GM12878 (cell line): ENCODE measurements at regions not wholly inside any gene's neighbourhood (a gene's known extent, or its start where the extent isn't known, plus 50 kb on each side); places are given as distances from the start of the nearest gene placed in this dataset.

ENCODE experiments used
- ATAC-seq: fragments of 200-7000 bp; cut with Tn5 transposase; 3 replicates; pipeline ENCODE4 v1.9.1; 2020; ENCODE audit warnings: mild to moderate bottlenecking, moderate library complexity
- BruUV-seq: library from RNA; stranded (reverse); fragments of 400-500 nt; replicated peaks from 2 replicates; lab custom pipeline; 2021; lab: Mats Ljungman, UMichigan
- CTCF ChIA-PET: fragments of 300-600 bp; sonication (Branson Sonifier 250); formaldehyde crosslinking; extraction: SDS; loops from one replicate; lab custom pipeline; 2021; ENCODE audit warnings: inconsistent platforms; lab: Yijun Ruan, JAX
- POLR2A ChIA-PET: fragments of 350-600 bp; formaldehyde crosslinking; extraction: SDS; loops from one replicate; lab custom pipeline; 2021; ENCODE audit warnings: inconsistent platforms; lab: Charles Lee
- RAD21 ChIA-PET: fragments of 300-600 bp; sonication (Branson Sonifier 250); formaldehyde crosslinking; loops from one replicate; lab custom pipeline; 2023; ENCODE audit warnings: antibody characterized with exemption; ENCODE audit not compliant: unreplicated experiment; lab: Charles Lee
- SMC1A ChIA-PET: fragments of 300-600 bp; sonication (Branson Sonifier 250); formaldehyde crosslinking; loops from one replicate; lab custom pipeline; 2023; ENCODE audit not compliant: unreplicated experiment, uncharacterized antibody; lab: Charles Lee
- DNase-seq: peaks from one replicate; pipeline ENCODE4 v3.0.0-alpha.2; 2011; ENCODE audit warnings: low read depth, low spot score
- FAIRE-seq: peaks from 3 replicates; lab custom pipeline; 2011; peaks lifted over from hg19 to GRCh38; lab: Jason Lieb, UNC
- H2AFZ ChIP-seq: 2 replicates; pipeline ENCODE4 v1.6.0; 2011; ENCODE audit warnings: low read depth, low read length, control low read depth; ENCODE audit not compliant: control insufficient read depth
- H3K27ac ChIP-seq: 2 replicates; pipeline ENCODE4 v1.5.1; 2011; ENCODE audit warnings: control low read depth; ENCODE audit not compliant: control insufficient read depth, insufficient read depth
- H3K27me3 ChIP-seq, 2 experiments: replicated peaks in 1 of 2; 2 replicates each; pipeline versions ENCODE4 v1.6.0 to v1.6.1; 2011; ENCODE audit warnings: low read length in 1 of 2; ENCODE audit not compliant: control insufficient read depth in 2 of 2, insufficient read depth in 2 of 2
- H3K36me3 ChIP-seq, 2 experiments: 2 replicates each; pipeline ENCODE4 v1.5.1; 2011; ENCODE audit warnings: low read length in 1 of 2; ENCODE audit not compliant: control insufficient read depth in 2 of 2, insufficient read depth in 2 of 2
- H3K4me1 ChIP-seq: 2 replicates; pipeline ENCODE4 v1.6.1; 2011; ENCODE audit warnings: mild to moderate bottlenecking, low read length, moderate library complexity, mixed read lengths; ENCODE audit not compliant: control insufficient read depth, insufficient read depth
- H3K4me2 ChIP-seq: 2 replicates; pipeline ENCODE4 v1.6.0; 2011; ENCODE audit warnings: control low read depth; ENCODE audit not compliant: control insufficient read depth, insufficient read depth
- H3K4me3 ChIP-seq: fragments of 200-600 bp; sonication (generic); 2 replicates; pipeline ENCODE4 v1.5.1; 2016
- H3K79me2 ChIP-seq: 2 replicates; pipeline ENCODE4 v1.6.0; 2011; ENCODE audit warnings: low read length; ENCODE audit not compliant: control insufficient read depth, insufficient read depth
- H3K9ac ChIP-seq: 2 replicates; pipeline ENCODE4 v1.8.0; 2011; ENCODE audit warnings: low read length, control low read depth, mixed read lengths; ENCODE audit not compliant: control insufficient read depth, insufficient read depth
- H3K9me3 ChIP-seq: replicated peaks from 3 replicates; pipeline ENCODE4 v1.5.1; 2011; ENCODE audit warnings: mild to moderate bottlenecking, low read length; ENCODE audit not compliant: control insufficient read depth, insufficient read depth
- H4K20me1 ChIP-seq: 2 replicates; pipeline ENCODE4 v1.6.0; 2011; ENCODE audit not compliant: control insufficient read depth, insufficient read depth
- CBFB ChIP-seq: IDR thresholded peaks from 2 replicates; pipeline ENCODE4 v1.6.1; 2016; ENCODE audit warnings: antibody characterized with exemption, low read depth
- CHD1 ChIP-seq: IDR thresholded peaks from 2 replicates; pipeline ENCODE4 v1.6.1; 2012; ENCODE audit warnings: low read depth, low read length, improper control_type of control experiment
- GABPA ChIP-seq: IDR thresholded peaks from 2 replicates; pipeline ENCODE4 v1.6.1; 2014; ENCODE audit warnings: antibody characterized with exemption, low read depth, mild to moderate bottlenecking, inconsistent platforms
- HDAC2 ChIP-seq: fragments of 200-600 bp; sonication (generic); IDR thresholded peaks from 2 replicates; pipeline ENCODE4 v1.6.1; 2017
- KDM1A ChIP-seq: fragments of 200-600 bp; sonication (generic); IDR thresholded peaks from 2 replicates; pipeline ENCODE4 v1.6.1; 2016; ENCODE audit warnings: borderline replicate concordance
- KLF5 ChIP-seq: fragments of 450-650 bp; IDR thresholded peaks from 2 replicates; pipeline ENCODE4 v1.6.1; 2014; ENCODE audit warnings: mild to moderate bottlenecking; ENCODE audit not compliant: partially characterized antibody
- MEF2A ChIP-seq: IDR thresholded peaks from 2 replicates; pipeline ENCODE4 v1.6.1; 2011; ENCODE audit warnings: low read depth, mild to moderate bottlenecking, low read length, moderate library complexity; ENCODE audit not compliant: insufficient read depth
- NBN ChIP-seq: fragments of 450-650 bp; IDR thresholded peaks from 2 replicates; pipeline ENCODE4 v1.6.1; 2016
- NR2C2 ChIP-seq: IDR thresholded peaks from 2 replicates; pipeline ENCODE4 v1.6.1; 2011; ENCODE audit warnings: borderline replicate concordance, low read depth; ENCODE audit not compliant: control insufficient read depth, insufficient read length
- PAX8 ChIP-seq: fragments of 450-650 bp; IDR thresholded peaks from 2 replicates; pipeline ENCODE4 v1.6.1; 2017; ENCODE audit warnings: mild to moderate bottlenecking, moderate library complexity
- PRDM15 ChIP-seq: fragments of 450-650 bp; formaldehyde crosslinking; IDR thresholded peaks from 2 replicates; pipeline ENCODE4 v1.4.0; 2020; ENCODE audit warnings: mild to moderate bottlenecking, moderate library complexity
- RCOR1 ChIP-seq: conservative IDR thresholded peaks from 2 replicates; pipeline ENCODE4 v1.6.1; 2012; ENCODE audit warnings: low read depth, low read length, improper control_type of control experiment
- SIN3A ChIP-seq: IDR thresholded peaks from 2 replicates; pipeline ENCODE4 v1.6.1; 2012; ENCODE audit warnings: low read depth, low read length, improper control_type of control experiment
- SMAD1 ChIP-seq: fragments of 450-650 bp; IDR thresholded peaks from 2 replicates; pipeline ENCODE4 v1.6.1; 2018; ENCODE audit warnings: mild to moderate bottlenecking, low read depth; ENCODE audit not compliant: partially characterized antibody
- SMC3 ChIP-seq: IDR thresholded peaks from 2 replicates; pipeline ENCODE4 v1.6.1; 2011; ENCODE audit warnings: low read length, improper control_type of control experiment, borderline replicate concordance
- STAT3 ChIP-seq: IDR thresholded peaks from 2 replicates; pipeline ENCODE4 v1.6.1; 2011; ENCODE audit warnings: low read depth, low read length, improper control_type of control experiment
- TARDBP ChIP-seq: IDR thresholded peaks from 2 replicates; pipeline ENCODE4 v1.6.1; 2016; ENCODE audit warnings: borderline replicate concordance
- ZNF622 ChIP-seq: fragments of 450-650 bp; IDR thresholded peaks from 2 replicates; pipeline ENCODE4 v1.6.1; 2017; ENCODE audit warnings: mild to moderate bottlenecking, inconsistent platforms
- in situ Hi-C: fragments of 300-500 bp; cut with MboI; formaldehyde crosslinking; loops from 9 replicates; pipeline ENCODE4 v1.14.3; 2018; ENCODE audit warnings: mixed read lengths
- intact Hi-C: fragments of 100-400 bp; cut with micrococcal nuclease; formaldehyde crosslinking; loops from one replicate; pipeline ENCODE4 v1.14.2; 2022; ENCODE audit not compliant: unreplicated experiment

DNA sequence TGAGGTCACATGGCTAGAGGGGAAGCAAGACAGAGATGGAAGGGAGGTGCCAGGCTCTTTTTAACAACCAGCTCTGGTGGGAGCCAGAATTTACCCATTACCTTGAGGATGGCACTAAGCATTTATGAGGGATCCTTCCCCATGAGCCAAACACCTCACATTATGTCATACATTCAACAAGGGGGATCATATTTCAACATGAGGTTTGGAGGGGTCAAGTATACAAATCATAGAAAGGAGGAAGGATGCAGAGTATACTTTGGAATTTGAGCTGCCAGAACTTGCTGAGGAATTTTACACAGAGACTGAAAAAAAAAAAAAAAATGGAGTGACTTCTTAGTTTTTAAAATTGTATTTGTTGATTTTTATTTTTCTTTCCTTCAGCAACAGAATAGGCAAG, 891.4 kb downstream of the CCDC85A start:
- H3K4me2 ChIP-seq: no peak overlapping the region
- TF ChIP-seq PAX8 (no peak), TARDBP (no peak), ZNF622 (no peak), STAT3 (no peak), HDAC2 (no peak), GABPA (no peak), SMC3 (no peak), KDM1A (no peak), MEF2A (no peak), KLF5 (no peak)
- in situ Hi-C loops: no loop called here
- H3K4me3 ChIP-seq: no peak overlapping the region
- no peak overlapping the region for H3K9ac ChIP-seq
- intact Hi-C loops: no loop called here
- ATAC-seq (no peak), DNase-seq (no peak), FAIRE-seq (no peak)
- H3K9me3 ChIP-seq: no peaks in the 10 kb centered on the region
- CTCF ChIA-PET: no interaction called here
- SMC1A ChIA-PET: no interaction called here
- H3K27ac ChIP-seq: no peak overlapping the region
- H3K4me1 ChIP-seq: no peaks in the 10 kb centered on the region
- no peaks in the 10 kb centered on the region for H3K79me2 ChIP-seq
- POLR2A ChIA-PET: no interaction called here
- no peaks in the 10 kb centered on the region for H3K36me3 ChIP-seq
- no peaks in the 10 kb centered on the region for H4K20me1 ChIP-seq
- no peaks in the 10 kb centered on the region for H3K27me3 ChIP-seq
- H2AFZ ChIP-seq: no peak overlapping the region
- RAD21 ChIA-PET: no interaction called here
- BruUV-seq: no TSS peak

DNA sequence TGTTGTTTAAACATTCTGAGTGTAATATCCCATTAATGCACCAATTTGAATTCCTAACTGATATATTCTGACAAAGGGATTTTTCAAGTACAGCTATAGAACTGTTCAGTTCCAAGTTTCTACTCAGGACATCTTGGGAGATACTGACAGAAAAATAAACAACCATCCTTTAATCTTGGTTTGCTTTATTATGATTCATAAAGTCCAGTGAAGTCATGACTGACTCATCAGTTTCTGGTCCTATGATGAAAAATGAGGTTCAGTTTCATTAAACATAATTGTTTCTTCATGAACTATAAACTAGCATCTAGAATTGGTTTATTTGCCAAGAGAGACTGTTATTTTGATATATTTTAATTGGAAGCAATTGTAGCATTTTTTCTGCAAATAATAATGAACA, 896.2 kb downstream of the CCDC85A start:
- intact Hi-C loops: no loop called here
- Histone ChIP-seq H2AFZ (no peak overlapping the region), H3K36me3 (no peaks in the 10 kb centered on the region), H3K79me2 (no peaks in the 10 kb centered on the region), H3K9ac (no peak overlapping the region), H3K27ac (no peak overlapping the region), H3K4me3 (no peak overlapping the region), H3K9me3 (no peaks in the 10 kb centered on the region), H3K27me3 (no peaks in the 10 kb centered on the region), H3K4me2 (no peak overlapping the region), H3K4me1 (no peaks in the 10 kb centered on the region), H4K20me1 (no peaks in the 10 kb centered on the region)
- SMC1A ChIA-PET: no interaction called here
- in situ Hi-C loops: no loop called here
- CTCF ChIA-PET: no interaction called here
- FAIRE-seq: no peak
- no peak for ATAC-seq
- no peak for DNase-seq
- POLR2A ChIA-PET: no interaction called here
- BruUV-seq: no TSS peak
- RAD21 ChIA-PET: no interaction called here
- TF ChIP-seq SMAD1: no peak
- TF ChIP-seq CHD1: no peak
- no peak for TF ChIP-seq SIN3A
- TF ChIP-seq CBFB: no peak
- no peak for TF ChIP-seq PRDM15 (CRISPR knock-in tag)
- TF ChIP-seq NBN: no peak
- no peak for TF ChIP-seq RCOR1
- no peak for TF ChIP-seq NR2C2
